RPMI7951 (cell line): ENCODE measurements at regions not wholly inside any gene's neighbourhood (a gene's known extent, or its start where the extent isn't known, plus 50 kb on each side); places are given as distances from the start of the nearest gene placed in this dataset.
"Not testable (repeated sequence)": the region's sequence is repeated elsewhere in the genome, so short reads cannot be mapped to it uniquely, and the experiment has no call there.

Source experiments
- DNase-seq: peaks from one replicate; pipeline ENCODE4 v3.0.0-alpha.2; 2012; ENCODE audit warnings: low read depth

GRCh38 chr6:84635081-84635761 lies 129.2 kb downstream of the TBX18 start:
- peak; percentile 67 for DNase-seq

- no peak for DNase-seq
These were observed 130.6 kb downstream of the TBX18 start for GRCh38 chr6:84633771-84634170.

- peak; percentile 15 for DNase-seq
These were observed 137.9 kb downstream of the TBX18 start for GRCh38 chr6:84626527-84626926.

- no peak for DNase-seq
These were observed 138.9 kb downstream of the TBX18 start for GRCh38 chr6:84625506-84625905.

- peak; percentile 88 for DNase-seq
These were observed 140.3 kb downstream of the TBX18 start for GRCh38 chr6:84623956-84624680.

- peak; percentile 77 for DNase-seq
These were observed 145.6 kb downstream of the TBX18 start for GRCh38 chr6:84618836-84619235.

GRCh38 chr6:84618046-84618752 lies 146.2 kb downstream of the TBX18 start:
- DNase-seq: peak; percentile 86

GRCh38 chr6:84615987-84616386 lies 148.4 kb downstream of the TBX18 start:
- DNase-seq: no peak

- no peak for DNase-seq
These were observed 149.1 kb downstream of the TBX18 start for GRCh38 chr6:84615113-84615850.

- peak; percentile 72 for DNase-seq
These were observed 157.5 kb downstream of the TBX18 start for GRCh38 chr6:84606860-84607259.

- no peak for DNase-seq
These were observed 159.1 kb downstream of the TBX18 start for GRCh38 chr6:84605298-84605697.

GRCh38 chr6:84601366-84601765 lies 163.0 kb downstream of the TBX18 start:
- peak; percentile 79 for DNase-seq

GRCh38 chr6:84599991-84600390 lies 164.4 kb downstream of the TBX18 start:
- DNase-seq: no peak

- DNase-seq: peak; percentile 41
These were observed 167.0 kb downstream of the TBX18 start for GRCh38 chr6:84597238-84597875.

- DNase-seq: no peak
These were observed 167.9 kb downstream of the TBX18 start for GRCh38 chr6:84596488-84596887.

- DNase-seq: peak; percentile 33
These were observed 175.7 kb downstream of the TBX18 start for GRCh38 chr6:84588697-84589080.

GRCh38 chr6:84587994-84588696 lies 176.3 kb downstream of the TBX18 start:
- peak; percentile 79 for DNase-seq

GRCh38 chr6:84587202-84587940 lies 177.0 kb downstream of the TBX18 start:
- DNase-seq: not testable (repeated sequence)

GRCh38 chr6:84583784-84584183 lies 180.6 kb downstream of the TBX18 start:
- peak; percentile 52 for DNase-seq

- peak; percentile 68 for DNase-seq
These were observed 181.4 kb downstream of the TBX18 start for GRCh38 chr6:84582997-84583396.
